ENCODE measurements at regions not wholly inside any gene's neighbourhood (a gene's known extent, or its start where the extent isn't known, plus 50 kb on each side); places are given as distances from the start of the nearest gene placed in this dataset.

GRCh38 chr18:37653618-37654017 lies 88.0 kb upstream of the CELF4 start:
- no peaks in the 10 kb centered on the region for H3K36me3 ChIP-seq (ENCODE audit: control insufficient read depth, insufficient read depth, low read length)
- no peak overlapping the region for H3K4me3 ChIP-seq (ENCODE audit: low read depth, low read length)
- no CpG with 5 or more reads among the region's 2 CpGs for WGBS (ENCODE audit: insufficient coverage)

GRCh38 chr18:37649930-37650329 lies 84.3 kb upstream of the CELF4 start:
- H3K27me3 ChIP-seq (ENCODE audit: control insufficient read depth, insufficient read depth, low read length), result no peaks in the 10 kb centered on the region
- H3K4me3 ChIP-seq (ENCODE audit: low read depth, low read length), result no peak overlapping the region
- no peak overlapping the region for H3K27ac ChIP-seq (ENCODE audit: low read depth, low read length)
- H3K9me3 ChIP-seq (ENCODE audit: control insufficient read depth, insufficient read depth, low read length), result peaks cover 6% of the 10 kb centered on the region
- peaks cover 3% of the 10 kb centered on the region for H3K4me1 ChIP-seq (ENCODE audit: control insufficient read depth, insufficient read depth, low read length)
- H3K36me3 ChIP-seq (ENCODE audit: control insufficient read depth, insufficient read depth, low read length), result no peaks in the 10 kb centered on the region
- no CpG with 5 or more reads among the region's 1 CpG for WGBS (ENCODE audit: insufficient coverage)
- no peak for DNase-seq (ENCODE audit: low read depth in 4 of 6, low spot score in 6 of 6)

More at GRCh38 chr18:37653618-37654017, 88.0 kb upstream of the CELF4 start:
- peaks cover 3% of the 10 kb centered on the region for H3K4me1 ChIP-seq (ENCODE audit: control insufficient read depth, insufficient read depth, low read length)
- no peaks in the 10 kb centered on the region for H3K9me3 ChIP-seq (ENCODE audit: control insufficient read depth, insufficient read depth, low read length)
- no peak overlapping the region for H3K27ac ChIP-seq (ENCODE audit: low read depth, low read length)
- no peaks in the 10 kb centered on the region for H3K27me3 ChIP-seq (ENCODE audit: control insufficient read depth, insufficient read depth, low read length)
- DNase-seq (ENCODE audit: low read depth in 4 of 6, low spot score in 6 of 6), result no peak

DNA sequence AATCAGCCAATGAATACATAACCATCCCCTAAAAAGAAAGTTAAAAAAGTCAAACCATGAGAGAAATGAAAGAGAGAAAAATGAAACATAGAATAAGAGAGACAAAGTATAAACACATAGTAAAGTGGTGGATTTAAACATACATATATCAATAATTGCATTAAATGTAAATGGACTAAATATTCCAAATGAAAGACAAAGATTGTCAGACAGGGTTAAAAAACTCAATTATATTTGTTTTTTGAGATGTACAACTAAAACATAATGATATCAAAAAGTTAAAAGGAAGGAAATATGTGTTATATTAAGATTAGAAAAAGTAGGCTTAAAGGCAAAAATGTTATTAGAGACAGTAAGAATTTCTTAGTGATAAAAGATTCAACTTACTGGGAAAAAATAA lies 83.8 kb upstream of the CELF4 start:
- no peak overlapping the region for H3K27ac ChIP-seq (ENCODE audit: low read depth, low read length)
- H3K4me3 ChIP-seq (ENCODE audit: low read depth, low read length), result no peak overlapping the region
- no peaks in the 10 kb centered on the region for H3K36me3 ChIP-seq (ENCODE audit: control insufficient read depth, insufficient read depth, low read length)
- DNase-seq (ENCODE audit: low read depth in 4 of 6, low spot score in 6 of 6), result no peak
- no peaks in the 10 kb centered on the region for H3K27me3 ChIP-seq (ENCODE audit: control insufficient read depth, insufficient read depth, low read length)
- peaks cover 10% of the 10 kb centered on the region for H3K9me3 ChIP-seq (ENCODE audit: control insufficient read depth, insufficient read depth, low read length)
- H3K4me1 ChIP-seq (ENCODE audit: control insufficient read depth, insufficient read depth, low read length), result no peaks in the 10 kb centered on the region

DNA sequence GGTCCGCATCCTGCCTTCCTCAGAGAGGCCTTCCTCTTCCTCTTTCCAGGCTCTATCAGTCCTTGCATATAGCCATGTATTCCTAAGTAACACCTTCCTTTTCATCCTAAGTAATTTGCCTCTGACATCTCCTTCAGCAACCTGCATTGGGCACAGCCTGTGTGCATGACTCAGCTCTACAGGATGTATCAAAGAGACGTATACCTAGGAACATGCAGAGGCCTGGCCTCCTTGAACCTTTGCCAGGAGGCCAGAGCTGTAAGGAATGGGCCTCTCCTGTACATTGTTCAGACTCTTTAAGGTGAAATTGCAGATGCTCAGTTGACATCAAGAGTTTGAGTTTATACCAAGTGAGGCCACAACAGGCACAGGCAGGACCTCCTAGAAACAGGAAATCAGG lies 76.0 kb upstream of the CELF4 start:
- 87% methylated on average over 2 of the region's 2 CpGs for WGBS (ENCODE audit: insufficient coverage)
- H3K36me3 ChIP-seq (ENCODE audit: control insufficient read depth, insufficient read depth, low read length), result no peaks in the 10 kb centered on the region
- H3K4me1 ChIP-seq (ENCODE audit: control insufficient read depth, insufficient read depth, low read length), result no peaks in the 10 kb centered on the region
- no peaks in the 10 kb centered on the region for H3K27me3 ChIP-seq (ENCODE audit: control insufficient read depth, insufficient read depth, low read length)
- H3K27ac ChIP-seq (ENCODE audit: low read depth, low read length), result no peak overlapping the region
- no peak overlapping the region for H3K4me3 ChIP-seq (ENCODE audit: low read depth, low read length)
- H3K9me3 ChIP-seq (ENCODE audit: control insufficient read depth, insufficient read depth, low read length), result peaks cover 10% of the 10 kb centered on the region
- DNase-seq (ENCODE audit: low read depth in 4 of 6, low spot score in 6 of 6), result no peak

- H3K9me3 ChIP-seq (ENCODE audit: control insufficient read depth, insufficient read depth, low read length), result peaks cover 8% of the 10 kb centered on the region
- H3K4me1 ChIP-seq (ENCODE audit: control insufficient read depth, insufficient read depth, low read length), result no peaks in the 10 kb centered on the region
- H3K4me3 ChIP-seq (ENCODE audit: low read depth, low read length), result no peak overlapping the region
- H3K27me3 ChIP-seq (ENCODE audit: control insufficient read depth, insufficient read depth, low read length), result no peaks in the 10 kb centered on the region
- no peaks in the 10 kb centered on the region for H3K36me3 ChIP-seq (ENCODE audit: control insufficient read depth, insufficient read depth, low read length)
- no peak overlapping the region for H3K27ac ChIP-seq (ENCODE audit: low read depth, low read length)
- DNase-seq (ENCODE audit: low read depth in 4 of 6, low spot score in 6 of 6), result no peak
Observed at GRCh38 chr18:37640504-37640903, 74.9 kb upstream of the CELF4 start.

DNA sequence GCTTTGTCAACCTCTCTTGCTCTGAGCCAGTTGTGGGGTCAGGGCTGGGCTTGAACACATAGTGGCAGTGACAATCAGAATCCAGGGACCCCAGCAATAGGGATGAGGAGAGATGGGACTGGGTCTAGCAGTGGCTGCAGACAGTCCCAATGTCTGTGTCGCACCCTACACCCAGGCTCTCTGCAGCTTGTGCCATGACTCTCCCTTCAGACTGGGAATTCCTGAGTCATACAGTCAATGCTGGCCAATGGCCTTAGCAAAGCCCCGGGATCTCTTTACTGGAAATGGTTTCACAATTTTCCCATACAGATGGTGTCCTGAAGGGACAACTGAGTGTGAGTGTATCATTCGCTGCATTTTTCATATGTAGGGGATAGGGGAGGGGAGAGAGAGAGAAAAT lies 74.2 kb upstream of the CELF4 start:
- Histone ChIP-seq H3K27me3 (ENCODE audit: control insufficient read depth, insufficient read depth, low read length) (no peaks in the 10 kb centered on the region), H3K4me1 (ENCODE audit: control insufficient read depth, insufficient read depth, low read length) (no peaks in the 10 kb centered on the region), H3K27ac (ENCODE audit: low read depth, low read length) (no peak overlapping the region), H3K36me3 (ENCODE audit: control insufficient read depth, insufficient read depth, low read length) (no peaks in the 10 kb centered on the region), H3K9me3 (ENCODE audit: control insufficient read depth, insufficient read depth, low read length) (peaks cover 3% of the 10 kb centered on the region), H3K4me3 (ENCODE audit: low read depth, low read length) (no peak overlapping the region)
- DNase-seq (ENCODE audit: low read depth in 4 of 6, low spot score in 6 of 6), result no peak
- WGBS (ENCODE audit: insufficient coverage), result 100% methylated on average over 1 of the region's 3 CpGs

GRCh38 chr18:37637478-37637850 lies 71.9 kb upstream of the CELF4 start:
- no peak for DNase-seq (ENCODE audit: low read depth in 4 of 6, low spot score in 6 of 6)
- Histone ChIP-seq H3K9me3 (ENCODE audit: control insufficient read depth, insufficient read depth, low read length) (no peaks in the 10 kb centered on the region), H3K4me3 (ENCODE audit: low read depth, low read length) (no peak overlapping the region), H3K27me3 (ENCODE audit: control insufficient read depth, insufficient read depth, low read length) (no peaks in the 10 kb centered on the region), H3K36me3 (ENCODE audit: control insufficient read depth, insufficient read depth, low read length) (no peaks in the 10 kb centered on the region), H3K4me1 (ENCODE audit: control insufficient read depth, insufficient read depth, low read length) (no peaks in the 10 kb centered on the region), H3K27ac (ENCODE audit: low read depth, low read length) (no peak overlapping the region)
- WGBS (ENCODE audit: insufficient coverage), result 97% methylated on average over 3 of the region's 4 CpGs

- Histone ChIP-seq H3K4me1 (ENCODE audit: control insufficient read depth, insufficient read depth, low read length) (no peaks in the 10 kb centered on the region), H3K4me3 (ENCODE audit: low read depth, low read length) (no peak overlapping the region), H3K36me3 (ENCODE audit: control insufficient read depth, insufficient read depth, low read length) (no peaks in the 10 kb centered on the region), H3K9me3 (ENCODE audit: control insufficient read depth, insufficient read depth, low read length) (no peaks in the 10 kb centered on the region), H3K27ac (ENCODE audit: low read depth, low read length) (no peak overlapping the region), H3K27me3 (ENCODE audit: control insufficient read depth, insufficient read depth, low read length) (no peaks in the 10 kb centered on the region)
- DNase-seq (ENCODE audit: low read depth in 4 of 6, low spot score in 6 of 6), result no peak
- WGBS (ENCODE audit: insufficient coverage), result 94% methylated on average over 4 of the region's 8 CpGs
Observed at GRCh38 chr18:37636831-37637477, 71.4 kb upstream of the CELF4 start.

DNA sequence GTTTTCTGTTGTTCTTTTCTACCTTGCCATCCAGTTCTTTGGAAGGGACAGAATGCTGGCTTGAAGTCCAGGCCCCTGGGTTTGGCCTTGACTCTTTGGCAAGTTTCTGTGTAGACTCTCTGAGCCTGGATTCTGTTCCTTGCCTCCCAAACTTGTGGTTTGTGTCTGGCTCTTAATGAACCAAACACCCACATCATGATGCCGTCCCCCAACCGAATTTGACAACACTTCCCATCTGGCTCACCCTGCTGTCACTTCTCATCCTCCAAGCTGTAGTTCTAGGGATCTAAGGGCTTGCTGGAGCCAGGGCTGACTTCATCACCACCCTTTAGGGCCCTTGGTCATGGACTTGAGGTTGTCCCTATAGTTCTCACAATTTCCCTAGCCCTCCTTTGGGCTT lies 68.9 kb upstream of the CELF4 start:
- 100% methylated on average over 2 of the region's 2 CpGs for WGBS (ENCODE audit: insufficient coverage)
- Histone ChIP-seq H3K9me3 (ENCODE audit: control insufficient read depth, insufficient read depth, low read length) (no peaks in the 10 kb centered on the region), H3K4me1 (ENCODE audit: control insufficient read depth, insufficient read depth, low read length) (no peaks in the 10 kb centered on the region), H3K4me3 (ENCODE audit: low read depth, low read length) (no peak overlapping the region), H3K27ac (ENCODE audit: low read depth, low read length) (no peak overlapping the region), H3K36me3 (ENCODE audit: control insufficient read depth, insufficient read depth, low read length) (no peaks in the 10 kb centered on the region), H3K27me3 (ENCODE audit: control insufficient read depth, insufficient read depth, low read length) (no peaks in the 10 kb centered on the region)
- DNase-seq (ENCODE audit: low read depth in 4 of 6, low spot score in 6 of 6), result no peak

DNA sequence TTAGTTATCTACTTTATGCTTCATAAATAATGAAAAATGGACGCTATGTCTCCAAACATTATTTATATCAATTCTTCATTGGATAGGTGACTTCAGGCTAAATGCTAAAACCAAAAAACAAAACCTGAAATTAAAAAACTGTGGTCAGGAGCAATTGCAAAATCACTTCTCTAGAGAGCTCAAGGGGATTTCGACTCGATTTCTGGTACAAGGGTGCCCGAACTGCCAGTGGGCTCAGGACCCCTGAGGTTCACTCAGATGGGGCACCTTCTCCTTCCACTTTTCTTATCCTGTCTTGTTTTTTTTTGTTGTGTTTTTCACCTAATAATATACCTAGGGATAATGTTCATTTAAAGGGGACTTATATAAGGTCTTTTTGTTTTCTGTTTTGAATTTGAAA lies 65.8 kb upstream of the CELF4 start:
- Histone ChIP-seq H3K27me3 (ENCODE audit: control insufficient read depth, insufficient read depth, low read length) (no peaks in the 10 kb centered on the region), H3K36me3 (ENCODE audit: control insufficient read depth, insufficient read depth, low read length) (no peaks in the 10 kb centered on the region), H3K4me3 (ENCODE audit: low read depth, low read length) (no peak overlapping the region), H3K9me3 (ENCODE audit: control insufficient read depth, insufficient read depth, low read length) (no peaks in the 10 kb centered on the region), H3K4me1 (ENCODE audit: control insufficient read depth, insufficient read depth, low read length) (no peaks in the 10 kb centered on the region), H3K27ac (ENCODE audit: low read depth, low read length) (no peak overlapping the region)
- 100% methylated on average over 2 of the region's 4 CpGs for WGBS (ENCODE audit: insufficient coverage)
- no peak for DNase-seq (ENCODE audit: low read depth in 4 of 6, low spot score in 6 of 6)
